Left lung (tissue), 4 donors: ENCODE measurements at regions not wholly inside any gene's neighbourhood (a gene's known extent, or its start where the extent isn't known, plus 50 kb on each side); places are given as distances from the start of the nearest gene placed in this dataset.

Experiments used
- ATAC-seq: fragments of 200-7000 bp; cut with Tn5 transposase; one replicate; pipeline ENCODE4 v1.9.1; 2020; ENCODE audit warnings: moderate library complexity
- DNase-seq, 4 donors: peaks; one replicate each; pipeline ENCODE4 v3.0.0-alpha.2; 2013 to 2020
- H3K27ac ChIP-seq, 2 donors: fragments of 200-600 bp; sonication (generic) in 1 of 2; one replicate each; pipeline versions ENCODE4 v1.5.0 to v1.8.0; 2020 to 2021
- H3K27me3 ChIP-seq, 2 donors: fragments of 200-600 bp; sonication (generic) in 1 of 2; one replicate each; pipeline versions ENCODE4 v1.5.0 to v1.8.0; 2020 to 2021
- H3K36me3 ChIP-seq, 2 donors: fragments of 200-600 bp; sonication (generic) in 1 of 2; one replicate each; pipeline versions ENCODE4 v1.5.0 to v1.8.0; 2020 to 2021
- H3K4me1 ChIP-seq, 2 donors: fragments of 200-600 bp; one replicate each; pipeline ENCODE4 v1.8.0; 2021
- H3K4me3 ChIP-seq, 2 donors: fragments of 200-600 bp; sonication (generic) in 1 of 2; one replicate each; pipeline versions ENCODE4 v1.5.0 to v1.8.0; 2020 to 2021; ENCODE audit warnings: mild to moderate bottlenecking in 1 of 2
- H3K9me3 ChIP-seq, 2 donors: fragments of 200-600 bp; sonication (generic) in 1 of 2; one replicate each; pipeline versions ENCODE4 v1.5.0 to v1.8.0; 2020 to 2021
- intact Hi-C, 2 donors: fragments of 100-400 bp; cut with DNase I; formaldehyde crosslinking; loops; one replicate each; pipeline versions ENCODE4 v1.11.2 to v1.14.2; 2022
- TF ChIP-seq, protein P1 (sequence below), 2 donors: fragments of 200-600 bp; sonication (generic) in 1 of 2; IDR thresholded peaks; one replicate each; pipeline versions ENCODE4 v1.5.0 to v1.8.0; 2021; ENCODE audit warnings: antibody characterized with exemption in 2 of 2
- donor health status: DM: no; HTN: yes; CAD: no.
- donor health status: DM: no; HTN: no; CAD: no.

DNA sequence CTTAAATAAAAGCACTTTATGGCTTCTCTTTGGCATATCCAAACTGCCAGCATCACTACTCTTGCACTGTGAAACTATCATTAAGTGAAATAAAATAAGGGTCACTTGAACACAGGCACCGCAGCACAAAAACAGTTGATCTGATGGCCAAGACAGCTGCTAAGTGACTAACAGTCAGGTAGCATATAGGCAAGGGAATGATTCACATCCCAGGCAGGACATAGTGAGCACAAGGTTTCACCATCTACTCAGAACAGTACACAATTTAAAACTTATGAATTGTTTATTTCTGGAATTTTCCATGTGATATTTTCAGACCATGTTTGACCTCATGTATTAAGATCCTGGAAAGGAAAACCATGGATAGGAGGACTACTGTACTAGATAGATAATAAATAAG is 214.2 kb downstream of the MREG start:
- ATAC-seq, result no peak
- no peak overlapping the region for H3K4me3 ChIP-seq
- TF ChIP-seq, protein P1, sequence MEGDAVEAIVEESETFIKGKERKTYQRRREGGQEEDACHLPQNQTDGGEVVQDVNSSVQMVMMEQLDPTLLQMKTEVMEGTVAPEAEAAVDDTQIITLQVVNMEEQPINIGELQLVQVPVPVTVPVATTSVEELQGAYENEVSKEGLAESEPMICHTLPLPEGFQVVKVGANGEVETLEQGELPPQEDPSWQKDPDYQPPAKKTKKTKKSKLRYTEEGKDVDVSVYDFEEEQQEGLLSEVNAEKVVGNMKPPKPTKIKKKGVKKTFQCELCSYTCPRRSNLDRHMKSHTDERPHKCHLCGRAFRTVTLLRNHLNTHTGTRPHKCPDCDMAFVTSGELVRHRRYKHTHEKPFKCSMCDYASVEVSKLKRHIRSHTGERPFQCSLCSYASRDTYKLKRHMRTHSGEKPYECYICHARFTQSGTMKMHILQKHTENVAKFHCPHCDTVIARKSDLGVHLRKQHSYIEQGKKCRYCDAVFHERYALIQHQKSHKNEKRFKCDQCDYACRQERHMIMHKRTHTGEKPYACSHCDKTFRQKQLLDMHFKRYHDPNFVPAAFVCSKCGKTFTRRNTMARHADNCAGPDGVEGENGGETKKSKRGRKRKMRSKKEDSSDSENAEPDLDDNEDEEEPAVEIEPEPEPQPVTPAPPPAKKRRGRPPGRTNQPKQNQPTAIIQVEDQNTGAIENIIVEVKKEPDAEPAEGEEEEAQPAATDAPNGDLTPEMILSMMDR (IDR thresholded peaks at IDR 0.05), result no peak
- H3K36me3 ChIP-seq, result no peaks in the 10 kb centered on the region
- no peaks in the 10 kb centered on the region for H3K27me3 ChIP-seq
- intact Hi-C loops, result no loop called here
- no peak overlapping the region for H3K27ac ChIP-seq
- no peak for DNase-seq
- peaks cover 0 to 6% of the 10 kb centered on the region in 2 donors for H3K9me3 ChIP-seq
- peaks cover 0 to 27% of the 10 kb centered on the region in 2 donors for H3K4me1 ChIP-seq

- peaks cover 0 to 38% of the 10 kb centered on the region in 2 donors for H3K4me1 ChIP-seq
- no peaks in the 10 kb centered on the region for H3K36me3 ChIP-seq
- intact Hi-C loops, result no loop called here
- TF ChIP-seq, protein P1 (IDR thresholded peaks at IDR 0.05), result no peak
- no peak for DNase-seq
- no peak overlapping the region for H3K4me3 ChIP-seq
- H3K27ac ChIP-seq, result no peak overlapping the region
- peaks cover 0 to 6% of the 10 kb centered on the region in 2 donors for H3K9me3 ChIP-seq
- no peaks in the 10 kb centered on the region for H3K27me3 ChIP-seq
- no peak for ATAC-seq
Observed at GRCh38 chr2:215797676-215798075, 215.7 kb downstream of the MREG start.

DNA sequence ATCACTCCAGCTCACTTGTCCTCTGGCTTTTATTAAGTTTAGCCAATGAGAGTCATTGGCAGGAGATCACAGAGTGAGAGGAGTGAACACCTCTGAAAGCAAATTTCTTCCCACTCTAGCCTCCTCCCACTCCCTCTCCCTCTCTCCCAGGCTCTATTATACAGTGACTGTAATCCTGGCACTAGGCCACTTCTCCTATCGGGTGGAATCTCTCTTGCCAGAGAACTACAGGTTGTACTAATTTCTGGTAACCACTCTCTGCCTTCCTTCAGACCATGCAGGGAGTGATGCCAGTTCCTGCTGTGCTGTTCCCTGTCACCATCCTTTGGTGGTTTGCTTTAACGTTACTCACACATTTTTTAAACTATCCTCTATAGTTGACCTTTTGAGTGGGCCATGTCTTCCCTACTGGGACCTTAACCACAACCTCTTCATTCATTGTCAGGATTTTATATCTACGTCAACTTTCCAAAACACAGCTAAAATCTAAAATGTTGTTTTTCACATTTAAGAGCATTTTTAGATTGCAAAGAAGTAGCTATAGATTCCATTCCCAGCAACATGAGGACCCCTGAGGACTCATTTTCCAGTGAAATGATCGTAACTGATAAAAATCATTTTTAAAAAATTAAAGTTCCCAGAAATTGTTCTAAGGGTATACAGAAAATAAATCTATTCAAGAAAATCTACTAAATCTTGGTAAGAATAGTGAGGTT is 217.1 kb downstream of the MREG start:
- Histone ChIP-seq H3K4me3 (no peak overlapping the region), H3K27ac (peak overlapping the region in 1 of 2 donors; percentile 2), H3K27me3 (no peaks in the 10 kb centered on the region), H3K9me3 (no peaks in the 10 kb centered on the region), H3K36me3 (no peaks in the 10 kb centered on the region), H3K4me1 (peaks cover 0 to 38% of the 10 kb centered on the region in 2 donors)
- no peak for DNase-seq
- peak; percentile 37 for ATAC-seq
- TF ChIP-seq, protein P1 (IDR thresholded peaks at IDR 0.05), result no peak
- intact Hi-C loops, result no loop called here

- no peaks in the 10 kb centered on the region for H3K9me3 ChIP-seq
- DNase-seq, result peak in 1 of 4 donors; percentile 40
- H3K27me3 ChIP-seq, result no peaks in the 10 kb centered on the region
- intact Hi-C loops, result no loop called here
- no peak overlapping the region for H3K4me3 ChIP-seq
- ATAC-seq, result no peak
- H3K27ac ChIP-seq, result no peak overlapping the region
- TF ChIP-seq, protein P1 (IDR thresholded peaks at IDR 0.05), result no peak
- peaks cover 0 to 38% of the 10 kb centered on the region in 2 donors for H3K4me1 ChIP-seq
- no peaks in the 10 kb centered on the region for H3K36me3 ChIP-seq
Observed at GRCh38 chr2:215794829-215795546, 218.4 kb downstream of the MREG start.
